OCI-LY1 (cell line): ENCODE measurements at regions not wholly inside any gene's neighbourhood (a gene's known extent, or its start where the extent isn't known, plus 50 kb on each side); places are given as distances from the start of the nearest gene placed in this dataset.

Experiments
- H2AFZ ChIP-seq: fragments of 200-600 bp; sonication (generic), shearing (Covaris generic); 2 replicates; pipeline ENCODE4 v1.6.0; 2014; ENCODE audit warnings: antibody characterized with exemption, mild to moderate bottlenecking, low read length
- H3F3A ChIP-seq: fragments of 200-600 bp; sonication (generic), shearing (Covaris generic); 2 replicates; pipeline ENCODE4 v1.6.0; 2014; ENCODE audit warnings: mild to moderate bottlenecking, antibody characterized with exemption, low read length, moderate library complexity; ENCODE audit not compliant: insufficient read depth
- H3K27ac ChIP-seq: fragments of 200-600 bp; sonication (generic); 2 replicates; pipeline ENCODE4 v1.5.1; 2014; ENCODE audit warnings: low read length, mixed run types, mild to moderate bottlenecking, low read depth; ENCODE audit not compliant: poor library complexity, severe bottlenecking
- H3K27me3 ChIP-seq: fragments of 200-600 bp; sonication (generic); 2 replicates; pipeline ENCODE4 v1.6.0; 2014; ENCODE audit warnings: antibody characterized with exemption, mild to moderate bottlenecking, low read length, moderate library complexity; ENCODE audit not compliant: insufficient read depth
- H3K36me3 ChIP-seq: fragments of 200-600 bp; sonication (generic); 2 replicates; pipeline ENCODE4 v1.6.1; 2014; ENCODE audit warnings: mild to moderate bottlenecking, antibody characterized with exemption, low read length, moderate library complexity, mixed read lengths; ENCODE audit not compliant: insufficient read depth
- H3K4me1 ChIP-seq: fragments of 200-600 bp; sonication (generic); 2 replicates; pipeline ENCODE4 v1.5.1; 2014; ENCODE audit warnings: mild to moderate bottlenecking, low read length, moderate library complexity; ENCODE audit not compliant: insufficient read depth, severe bottlenecking
- H3K4me2 ChIP-seq: fragments of 200-600 bp; sonication (generic), shearing (Covaris generic); 2 replicates; pipeline ENCODE4 v1.6.1; 2014; ENCODE audit warnings: low read length
- H3K4me3 ChIP-seq: fragments of 200-600 bp; sonication (generic); 2 replicates; pipeline ENCODE4 v1.5.1; 2014; ENCODE audit warnings: low read length, low read depth, mild to moderate bottlenecking, mixed read lengths; ENCODE audit not compliant: poor library complexity, severe bottlenecking
- H3K79me2 ChIP-seq: fragments of 200-600 bp; shearing (Covaris generic); 2 replicates; pipeline ENCODE4 v1.6.1; 2016; ENCODE audit warnings: mixed run types, low read length, mixed read lengths; ENCODE audit not compliant: insufficient read depth
- H3K9ac ChIP-seq: fragments of 200-600 bp; sonication (generic), shearing (Covaris generic); 2 replicates; pipeline ENCODE4 v1.6.1; 2014; ENCODE audit warnings: mild to moderate bottlenecking, low read length, mixed read lengths
- H3K9me2 ChIP-seq: fragments of 200-600 bp; sonication (generic), shearing (Covaris generic); 2 replicates; pipeline ENCODE4 v1.6.1; 2014; ENCODE audit warnings: low read depth, mild to moderate bottlenecking, low read length, mixed read lengths
- H3K9me3 ChIP-seq: fragments of 200-600 bp; shearing (Covaris generic); 2 replicates; pipeline ENCODE4 v1.6.1; 2014; ENCODE audit warnings: low read length, mixed read lengths
- H4K20me1 ChIP-seq: fragments of 200-600 bp; sonication (generic), shearing (Covaris generic); 2 replicates; pipeline ENCODE4 v1.6.0; 2016; ENCODE audit warnings: mild to moderate bottlenecking, low read length; ENCODE audit not compliant: insufficient read depth
- CTCF ChIP-seq: fragments of 200-600 bp; sonication (generic), shearing (Covaris generic); IDR thresholded peaks from 2 replicates; pipeline ENCODE4 v1.5.1; 2017; ENCODE audit warnings: mild to moderate bottlenecking, antibody characterized with exemption, low read length, moderate library complexity, mixed read lengths
- EZH2 ChIP-seq: fragments of 200-600 bp; sonication (generic), shearing (Covaris generic); IDR thresholded peaks from 2 replicates; pipeline ENCODE4 v1.8.0; 2017; ENCODE audit warnings: borderline replicate concordance, mixed run types, mild to moderate bottlenecking, antibody characterized with exemption, low read length, moderate library complexity, mixed read lengths

DNA sequence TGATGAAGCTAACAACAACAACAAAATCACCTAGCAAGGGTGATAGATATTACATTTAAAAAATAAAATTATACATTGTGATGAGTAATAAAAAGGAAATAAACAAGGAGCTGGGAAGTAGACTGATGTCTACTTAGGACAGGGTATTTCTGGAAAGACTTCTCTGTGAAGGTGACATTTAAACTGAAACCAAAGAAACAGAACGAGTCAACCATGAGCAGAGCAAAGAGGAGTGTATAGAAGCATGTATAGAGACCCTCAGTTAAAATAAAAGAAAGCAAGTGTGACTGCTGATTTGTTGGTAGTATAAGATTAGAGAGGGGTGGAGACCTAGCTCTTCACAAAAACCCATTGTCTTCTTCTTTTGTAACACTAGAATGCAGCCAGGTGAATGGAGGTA is 53.0 kb upstream of the TDRD3 start:
- Histone ChIP-seq H3K36me3 (no peaks in the 10 kb centered on the region), H3K27me3 (no peaks in the 10 kb centered on the region), H3K9me2 (no peaks in the 10 kb centered on the region), H3F3A (no peaks in the 10 kb centered on the region), H3K4me1 (no peaks in the 10 kb centered on the region), H3K9ac (no peak overlapping the region), H2AFZ (no peak overlapping the region), H3K79me2 (no peaks in the 10 kb centered on the region), H3K4me3 (no peak overlapping the region), H3K27ac (no peak overlapping the region), H3K4me2 (no peak overlapping the region), H3K9me3 (no peaks in the 10 kb centered on the region), H4K20me1 (no peaks in the 10 kb centered on the region)
- TF ChIP-seq CTCF (no peak), EZH2 (no peak)

DNA sequence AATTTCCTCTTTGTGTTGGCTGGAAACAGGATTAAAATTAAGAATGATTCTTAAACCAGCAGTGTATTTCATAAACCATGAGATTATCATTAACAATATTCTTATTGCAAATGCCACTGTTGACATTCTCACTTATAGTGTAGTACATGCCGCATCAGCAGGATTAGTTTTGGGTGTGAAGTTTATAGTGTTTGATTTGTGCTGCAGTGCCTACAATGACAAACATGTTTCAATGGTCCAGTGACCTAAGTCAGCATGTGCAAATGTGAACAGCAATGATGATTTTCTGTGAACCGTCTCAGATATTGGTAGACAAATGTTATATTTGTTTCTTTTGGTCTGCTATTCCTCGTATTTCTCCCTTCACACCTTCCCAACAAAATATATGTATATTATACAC is 49.8 kb upstream of the TDRD3 start:
- H3K4me3 ChIP-seq = no peak overlapping the region
- TF ChIP-seq EZH2 (no peak), CTCF (no peak)
- no peak overlapping the region for H3K27ac ChIP-seq
- no peaks in the 10 kb centered on the region for H4K20me1 ChIP-seq
- no peaks in the 10 kb centered on the region for H3K36me3 ChIP-seq
- no peaks in the 10 kb centered on the region for H3K9me3 ChIP-seq
- H3K27me3 ChIP-seq = no peaks in the 10 kb centered on the region
- no peaks in the 10 kb centered on the region for H3F3A ChIP-seq
- H3K4me2 ChIP-seq = no peak overlapping the region
- H3K79me2 ChIP-seq = no peaks in the 10 kb centered on the region
- H2AFZ ChIP-seq = no peak overlapping the region
- H3K9me2 ChIP-seq = no peaks in the 10 kb centered on the region
- H3K9ac ChIP-seq = no peak overlapping the region
- H3K4me1 ChIP-seq = no peaks in the 10 kb centered on the region
